ENCODE measurements at regions not wholly inside any gene's neighbourhood (a gene's known extent, or its start where the extent isn't known, plus 50 kb on each side); places are given as distances from the start of the nearest gene placed in this dataset.
"Not testable (repeated sequence)": the region's sequence is repeated elsewhere in the genome, so short reads cannot be mapped to it uniquely, and the experiment has no call there.

DNA sequence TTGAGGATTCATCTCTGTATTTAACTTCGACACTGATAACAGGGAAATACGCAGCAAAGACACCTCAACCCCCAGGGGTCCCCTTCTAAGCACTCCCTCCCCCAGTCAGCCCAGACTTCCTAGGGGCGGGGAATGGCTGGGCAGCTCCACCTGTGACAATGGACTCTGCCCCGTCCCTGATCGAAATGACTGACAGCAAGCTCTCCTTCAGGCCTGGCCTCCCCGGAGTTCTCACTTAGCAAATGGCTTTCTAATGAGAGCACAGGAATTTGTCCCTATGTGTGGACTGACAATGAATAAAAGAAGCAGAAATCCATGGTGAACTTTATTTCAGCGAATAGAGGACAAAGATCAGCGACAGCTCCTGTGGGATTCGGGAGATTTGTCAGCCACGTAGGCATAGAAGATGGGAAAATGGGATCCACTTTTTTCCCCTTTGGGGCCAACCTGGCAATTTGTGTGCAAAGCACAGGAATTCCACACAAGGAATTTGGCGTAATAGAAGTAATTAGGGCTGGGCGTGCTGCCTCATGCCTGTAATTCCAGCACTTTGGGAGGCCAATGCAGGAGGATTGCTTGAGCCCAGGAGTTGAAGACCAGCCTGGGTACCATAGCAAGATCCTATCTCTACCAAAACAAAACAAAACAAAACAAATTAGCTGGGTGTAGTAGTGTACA lies 63.8 kb downstream of the TNFAIP2 start:
- no peak for DNase-seq (ENCODE audit: low read depth)

DNA sequence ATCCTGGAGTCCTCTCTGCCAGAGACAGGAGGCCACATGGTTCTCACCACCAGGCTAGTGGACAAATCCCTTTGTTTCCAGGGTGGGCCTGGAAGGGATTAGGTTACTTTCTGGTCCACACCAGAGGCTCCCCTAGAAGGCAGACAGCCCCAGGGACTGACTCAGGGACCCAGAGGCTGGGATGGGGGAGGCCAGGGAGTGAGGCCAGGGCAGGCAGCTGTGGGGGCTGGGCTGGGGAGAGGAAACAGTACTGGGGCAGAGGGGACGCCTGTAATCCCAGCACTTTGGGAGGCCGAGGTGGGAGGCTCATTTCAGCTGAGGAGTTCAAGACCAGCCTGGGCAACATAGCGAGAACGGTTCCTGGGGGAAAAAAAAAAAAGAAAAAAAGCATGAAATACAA lies 64.7 kb downstream of the TNFAIP2 start:
- no peak for DNase-seq (ENCODE audit: low read depth)

DNA sequence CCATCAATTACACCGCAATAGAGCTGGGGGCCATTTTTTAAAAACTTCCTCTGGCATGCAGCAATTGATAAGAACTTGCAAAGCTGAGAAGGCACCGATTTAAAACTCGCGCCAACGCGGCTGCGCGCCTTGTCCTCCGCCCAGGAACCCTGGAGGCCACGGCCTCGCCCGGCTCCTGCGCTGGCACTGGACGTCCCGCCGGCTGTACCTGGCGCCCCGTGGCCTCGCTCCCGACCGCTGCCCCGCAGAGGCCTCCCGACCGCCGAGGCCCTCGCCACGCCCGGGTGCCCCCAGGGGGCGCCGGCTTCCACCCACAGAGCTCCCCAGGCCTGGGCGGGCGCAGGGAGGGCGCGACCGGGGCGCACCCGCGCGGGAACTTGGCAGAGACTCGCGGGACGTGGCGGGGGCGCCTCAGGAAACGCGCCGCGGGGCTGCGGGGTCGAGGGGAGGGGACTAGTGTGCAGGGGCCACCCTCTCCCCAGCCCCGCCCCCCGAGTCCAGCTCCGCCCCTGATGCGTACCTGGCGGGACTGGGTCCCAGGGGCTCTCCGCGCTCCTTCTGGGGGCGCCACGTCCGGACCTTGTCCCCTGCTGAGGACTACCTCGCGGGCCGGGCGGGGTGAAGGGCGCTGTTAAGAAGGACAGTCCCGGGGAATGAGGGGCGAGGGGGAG lies 65.7 kb downstream of the TNFAIP2 start:
- peak; percentile 5 for DNase-seq (ENCODE audit: low read depth)

- DNase-seq (ENCODE audit: low read depth) = no peak
Measured at GRCh38 chr14:103189481-103190470, 66.5 kb downstream of the TNFAIP2 start.

- DNase-seq (ENCODE audit: low read depth) = no peak
Measured at GRCh38 chr14:103190741-103191140, 67.5 kb downstream of the TNFAIP2 start.

GRCh38 chr14:103191844-103192243 lies 68.6 kb downstream of the TNFAIP2 start:
- DNase-seq (ENCODE audit: low read depth) = no peak

DNA sequence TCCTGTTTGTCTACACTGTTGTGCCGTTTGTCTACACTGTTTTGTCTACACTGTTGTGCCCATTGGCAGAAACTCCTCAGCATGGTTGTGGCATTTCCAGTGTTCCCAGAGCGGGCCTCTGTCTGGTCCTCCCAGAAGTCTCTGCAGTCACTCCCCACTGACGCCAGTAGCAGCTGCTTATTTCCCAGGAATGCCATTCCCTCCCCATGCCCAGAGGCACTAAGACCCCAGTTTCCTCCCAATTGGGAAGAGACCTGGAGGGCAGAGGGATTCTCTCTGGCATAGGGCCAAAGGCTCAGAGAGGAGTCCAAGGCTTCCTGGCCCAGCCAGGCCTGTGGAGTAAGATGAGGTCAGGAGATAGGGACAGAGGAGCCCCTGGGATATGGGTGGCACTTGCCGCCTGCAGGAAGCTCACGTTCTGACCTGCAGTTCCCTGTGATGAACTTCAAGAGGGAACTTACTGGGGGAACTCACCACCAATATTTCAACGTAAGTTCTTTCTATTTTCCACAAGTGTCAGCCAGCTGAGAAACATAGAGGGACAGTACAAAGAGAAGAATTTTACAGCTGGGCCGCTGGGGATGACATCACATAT lies 69.1 kb downstream of the TNFAIP2 start:
- no peak for DNase-seq (ENCODE audit: low read depth)

GRCh38 chr14:103192861-103193260 lies 69.6 kb downstream of the TNFAIP2 start:
- not testable (repeated sequence) for DNase-seq (ENCODE audit: low read depth)

DNA sequence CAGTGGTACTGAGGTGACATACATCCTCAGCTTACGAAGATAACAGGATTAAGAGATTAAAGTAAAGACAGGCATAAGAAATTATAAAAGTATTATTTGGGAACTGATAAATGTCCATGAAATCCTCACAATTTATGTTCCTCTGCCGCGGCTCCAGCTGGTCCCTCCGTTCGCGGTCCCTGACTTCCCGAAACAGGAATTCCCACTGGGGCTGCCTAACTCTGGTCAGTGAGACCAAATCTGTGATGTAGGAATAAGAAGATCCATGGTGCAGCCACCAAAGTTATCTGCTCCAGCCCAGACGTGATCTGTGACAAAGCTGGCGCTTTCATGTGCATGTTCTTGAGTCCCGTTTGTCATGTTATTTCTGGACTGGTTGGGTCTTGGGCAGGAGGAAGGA lies 70.2 kb downstream of the TNFAIP2 start:
- DNase-seq (ENCODE audit: low read depth) = not testable (repeated sequence)

GRCh38 chr14:103194256-103195045 lies 71.2 kb downstream of the TNFAIP2 start:
- DNase-seq (ENCODE audit: low read depth) = no peak

DNA sequence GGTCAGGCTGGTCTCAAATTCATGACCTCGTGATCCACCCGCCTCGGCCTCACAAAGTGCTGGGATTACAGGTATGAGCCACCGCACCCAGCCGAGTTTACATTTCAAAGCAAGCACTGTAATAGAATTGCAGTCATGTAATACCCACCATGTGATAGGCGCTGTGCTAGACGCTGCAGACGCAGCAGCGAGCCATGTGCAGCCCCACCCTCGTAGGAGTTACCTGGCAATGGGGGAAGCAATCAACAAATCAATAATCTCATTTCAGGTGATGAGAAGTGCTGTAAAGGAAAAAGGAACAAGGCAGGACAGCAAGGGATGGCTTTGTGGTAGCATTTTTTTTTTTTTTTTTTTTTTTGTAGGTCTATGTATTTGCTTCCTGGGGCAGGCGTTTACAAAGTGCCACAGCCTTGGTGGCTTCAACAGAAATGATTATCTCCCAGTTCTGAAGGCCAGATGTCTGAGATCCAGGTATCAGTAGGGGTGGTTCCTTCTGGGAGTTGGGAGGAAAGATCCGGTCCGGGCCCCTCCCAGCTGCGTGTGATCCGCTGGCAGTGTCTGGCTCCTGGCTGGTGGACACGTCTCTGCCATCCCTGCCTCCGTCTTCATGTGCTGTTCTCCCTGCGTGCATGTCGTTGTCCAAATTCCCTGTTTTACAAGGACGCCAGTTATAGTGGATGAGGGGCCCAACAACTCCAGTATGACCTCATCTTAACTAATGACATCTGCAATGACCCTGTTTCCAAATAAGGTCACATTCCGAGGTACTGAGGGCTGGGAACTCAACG lies 72.8 kb downstream of the TNFAIP2 start:
- no peak for DNase-seq (ENCODE audit: low read depth)

GRCh38 chr14:103196716-103197115 lies 73.5 kb downstream of the TNFAIP2 start:
- no peak for DNase-seq (ENCODE audit: low read depth)

DNA sequence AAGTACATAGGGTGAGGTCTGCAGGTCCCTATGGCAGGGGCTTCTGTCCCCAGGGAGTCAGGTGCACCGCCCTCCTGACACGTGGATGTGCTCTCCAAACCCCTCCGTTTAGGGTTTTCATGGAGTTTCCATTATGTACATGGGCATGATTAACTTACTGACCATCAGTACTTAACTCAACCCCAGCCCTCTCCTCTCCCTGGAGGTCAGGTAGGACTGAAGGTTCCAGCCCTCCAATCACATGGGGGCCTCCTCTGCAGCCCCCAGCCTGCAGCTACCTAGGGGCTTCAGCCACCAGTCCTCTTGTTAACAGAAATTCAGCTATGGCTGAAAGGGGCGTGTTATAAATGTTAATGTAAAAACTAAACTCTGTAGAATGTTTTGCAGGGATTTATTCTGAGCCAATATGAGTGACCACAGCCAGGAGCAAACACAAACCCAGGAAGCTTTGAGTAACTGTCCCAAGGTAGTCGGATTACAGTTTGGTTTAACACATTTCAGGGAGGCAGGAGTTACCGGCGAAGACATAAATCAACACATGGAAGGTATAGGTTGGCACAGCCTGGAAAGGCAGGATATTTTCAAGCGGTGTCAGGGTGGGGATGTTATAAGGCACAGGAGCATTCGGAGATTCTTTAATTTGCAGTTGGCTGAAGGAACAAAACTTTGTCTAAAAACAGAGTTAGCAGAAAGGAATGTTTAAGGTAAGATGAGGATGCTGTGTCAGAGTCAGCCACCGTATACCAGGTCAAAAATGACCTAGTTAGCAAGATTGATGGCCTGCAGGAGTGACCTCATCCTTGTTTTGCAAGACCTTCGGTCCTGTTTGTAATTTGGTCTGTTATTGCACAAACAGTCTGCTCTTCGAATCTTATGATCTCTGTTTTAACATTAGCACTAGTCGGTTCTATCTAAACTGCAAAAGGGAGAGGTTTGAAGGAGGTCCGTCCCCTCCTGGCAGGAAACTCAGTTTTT lies 75.2 kb downstream of the TNFAIP2 start:
- no peak for DNase-seq (ENCODE audit: low read depth)

DNA sequence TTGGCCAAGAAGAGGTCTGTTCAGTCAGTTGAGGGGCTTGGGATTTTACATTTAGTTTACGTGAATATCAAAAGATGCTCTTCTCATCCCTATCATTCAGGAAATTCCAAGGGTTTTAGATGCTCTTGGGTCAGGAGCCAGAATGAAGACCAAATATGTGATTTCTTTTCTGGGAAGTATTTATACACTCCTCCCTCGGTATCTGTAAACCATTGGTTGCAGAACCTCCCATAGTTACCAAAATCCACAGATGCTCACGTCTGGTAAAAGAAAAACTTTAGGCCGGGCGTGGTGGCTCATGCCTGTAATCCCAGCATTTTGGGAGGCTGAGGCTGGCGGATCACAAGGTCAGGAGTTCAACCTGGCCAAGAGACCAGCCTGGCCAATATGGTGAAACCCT lies 75.9 kb downstream of the TNFAIP2 start:
- no peak for DNase-seq (ENCODE audit: low read depth)

- DNase-seq (ENCODE audit: low read depth) = no peak
Measured at GRCh38 chr14:103201801-103202200, 78.5 kb downstream of the TNFAIP2 start.

DNA sequence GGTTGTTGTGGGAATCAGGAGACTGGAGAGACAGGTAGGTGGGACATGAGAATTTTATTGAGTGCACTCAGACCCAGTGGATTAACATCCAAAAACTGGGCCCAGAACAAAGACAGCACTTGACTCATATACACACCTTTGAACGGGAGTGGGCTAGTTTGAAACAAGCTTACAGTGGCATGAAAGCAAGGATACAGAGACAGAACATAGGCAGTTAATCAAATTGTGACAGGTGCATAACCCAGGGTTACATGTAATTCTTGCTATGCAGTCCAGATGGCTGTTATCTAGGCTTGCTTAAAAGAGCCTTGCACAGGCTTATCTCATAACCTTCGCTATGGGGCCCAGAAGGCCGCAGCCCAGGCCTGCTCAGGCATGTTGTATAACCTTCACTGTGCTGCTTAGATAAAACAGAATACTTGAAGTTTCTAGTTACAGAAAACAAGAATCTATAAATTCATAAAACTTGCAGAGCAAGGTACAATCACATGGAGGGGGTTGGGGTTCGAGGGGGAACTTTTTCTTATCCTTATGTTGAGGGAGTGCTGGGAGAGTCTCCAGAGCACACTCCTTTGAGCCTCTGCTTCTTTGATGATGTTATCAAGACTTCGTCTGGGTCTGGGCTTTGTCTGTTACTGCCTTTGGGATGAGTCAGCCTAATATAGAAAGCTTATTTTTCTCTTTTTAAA lies 81.7 kb downstream of the TNFAIP2 start:
- DNase-seq (ENCODE audit: low read depth) = no peak

DNA sequence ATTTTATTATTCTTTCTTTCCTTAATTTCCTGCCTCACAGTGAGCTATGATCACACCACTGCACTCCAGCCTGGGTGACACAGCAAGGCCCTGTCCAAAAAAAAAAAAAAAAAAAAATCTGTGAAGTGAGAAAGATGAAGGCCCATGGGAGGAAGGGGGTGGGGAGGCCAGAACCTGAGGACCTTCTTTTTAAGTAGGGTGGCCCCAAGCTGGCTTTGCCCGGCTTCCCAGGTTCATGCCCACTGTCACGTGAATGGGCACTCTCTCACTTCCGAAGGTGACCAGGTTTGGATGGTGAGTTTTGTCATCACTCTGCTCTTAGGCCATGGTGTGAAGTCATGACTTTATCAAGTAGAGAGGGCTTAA lies 82.3 kb downstream of the TNFAIP2 start:
- no peak for DNase-seq (ENCODE audit: low read depth)

GRCh38 chr14:103206023-103206481 lies 82.8 kb downstream of the TNFAIP2 start:
- no peak for DNase-seq (ENCODE audit: low read depth)

All from stimulated activated CD8-positive, alpha-beta memory T cell treated with anti-CD3 and anti-CD28 coated beads, Interleukin-4, amount 100 ng/mL, for 24 hours (primary cell).